Liver (tissue), 3 donors: ENCODE measurements at regions not wholly inside any gene's neighbourhood (a gene's known extent, or its start where the extent isn't known, plus 50 kb on each side); places are given as distances from the start of the nearest gene placed in this dataset.

Source experiments
- ATF3 ChIP-seq: IDR thresholded peaks from 2 replicates; pipeline ENCODE4 v1.6.1; 2016; ENCODE audit warnings: antibody characterized with exemption
- CTCF ChIP-seq: fragments of 150-350 bp; IDR thresholded peaks from 2 replicates; pipeline ENCODE4 v1.5.1; 2017; ENCODE audit warnings: improper control_type of control experiment, low read depth, low read length; ENCODE audit not compliant: missing input control
- EGR1 ChIP-seq, 2 donors: IDR thresholded peaks; 2 replicates each; pipeline ENCODE4 v1.6.1; 2016 to 2018; ENCODE audit warnings: antibody characterized with exemption in 2 of 2, low read depth in 2 of 2
- FOXA2 ChIP-seq: IDR thresholded peaks from 2 replicates; pipeline ENCODE4 v1.6.1; 2016; ENCODE audit warnings: antibody characterized with exemption
- GABPA ChIP-seq, 2 donors: IDR thresholded peaks in 1 of 2; conservative IDR thresholded peaks in 1 of 2; 2 replicates each; pipeline ENCODE4 v1.6.1; 2016; ENCODE audit warnings: antibody characterized with exemption in 2 of 2, mild to moderate bottlenecking in 1 of 2, moderate library complexity in 1 of 2
- JUND ChIP-seq, 2 donors: IDR thresholded peaks; 2 replicates each; pipeline ENCODE4 v1.6.1; 2016; ENCODE audit warnings: antibody characterized with exemption in 2 of 2
- MAX ChIP-seq: IDR thresholded peaks from 2 replicates; pipeline ENCODE4 v1.6.1; 2016; ENCODE audit warnings: antibody characterized with exemption
- RAD21 ChIP-seq, 2 donors: IDR thresholded peaks; 2 replicates each; pipeline ENCODE4 v1.6.1; 2016; ENCODE audit warnings: antibody characterized with exemption in 2 of 2, mild to moderate bottlenecking in 2 of 2
- REST ChIP-seq: IDR thresholded peaks from 2 replicates; pipeline ENCODE4 v1.6.1; 2016; ENCODE audit warnings: antibody characterized with exemption, mild to moderate bottlenecking
- SP1 ChIP-seq: IDR thresholded peaks from 2 replicates; pipeline ENCODE4 v1.6.1; 2018; ENCODE audit warnings: antibody characterized with exemption, mild to moderate bottlenecking
- TAF1 ChIP-seq: conservative IDR thresholded peaks from 2 replicates; pipeline ENCODE4 v1.6.1; 2016; ENCODE audit warnings: antibody characterized with exemption, mild to moderate bottlenecking
- YY1 ChIP-seq: IDR thresholded peaks from 2 replicates; pipeline ENCODE4 v1.6.1; 2016; ENCODE audit warnings: antibody characterized with exemption, mild to moderate bottlenecking
- ZBTB33 ChIP-seq: IDR thresholded peaks from 2 replicates; pipeline ENCODE4 v1.6.1; 2016; ENCODE audit warnings: antibody characterized with exemption
- donor health status: healthy.
- donor health status: healthy.

- TF ChIP-seq SP1, result no peak
- TF ChIP-seq JUND (IDR thresholded peaks at IDR 0.05), result no peak
- no peak for TF ChIP-seq CTCF
- no peak for TF ChIP-seq MAX
- TF ChIP-seq GABPA (IDR thresholded peaks at IDR 0.05 in 1 of 2, conservative IDR thresholded peaks at IDR 0.05 in 1 of 2), result no peak
- TF ChIP-seq FOXA2, result no peak
- TF ChIP-seq YY1, result no peak
- TF ChIP-seq EGR1 (IDR thresholded peaks at IDR 0.05; ENCODE audit: low read depth in 2 of 2), result no peak
- no peak for TF ChIP-seq REST
- no peak for TF ChIP-seq TAF1
- TF ChIP-seq ATF3, result no peak
- no peak for TF ChIP-seq ZBTB33
- no peak for TF ChIP-seq RAD21 (IDR thresholded peaks at IDR 0.05)
Observed at GRCh38 chr5:116964438-116964837, 389.8 kb upstream of the SEMA6A start.
